HCT116 (cell line): ENCODE measurements at regions not wholly inside any gene's neighbourhood (a gene's known extent, or its start where the extent isn't known, plus 50 kb on each side); places are given as distances from the start of the nearest gene placed in this dataset.

Experiments used
- ATAC-seq: fragments of 200-7000 bp; cut with Tn5 transposase; 2 replicates; pipeline ENCODE4 v1.9.1; 2020; ENCODE audit warnings: mild to moderate bottlenecking, moderate library complexity
- BruUV-seq: library from RNA; stranded (reverse); fragments of 400-500 nt; replicated peaks from 2 replicates; lab custom pipeline; 2021; lab: Mats Ljungman, UMichigan
- CTCF ChIA-PET: fragments of 300-600 bp; sonication (Branson Sonifier 250); formaldehyde crosslinking; loops from one replicate; lab custom pipeline; 2021; ENCODE audit warnings: antibody characterized with exemption; lab: Charles Lee
- POLR2A ChIA-PET: fragments of 300-600, 350-600 bp; sonication (Branson Sonifier 250); formaldehyde crosslinking; loops from one replicate; lab custom pipeline; 2021; ENCODE audit warnings: antibody characterized with exemption; lab: Charles Lee
- RAD21 ChIA-PET, 2 experiments: fragments of 300-600 bp; sonication (Branson Sonifier 250); formaldehyde crosslinking; loops; one replicate each; lab custom pipeline; 2023; ENCODE audit warnings: low total read pairs in 2 of 2; ENCODE audit not compliant: uncharacterized antibody in 2 of 2, unreplicated experiment in 2 of 2, low non-redundant PET in 1 of 2; lab: Charles Lee
- DNase-seq: peaks from one replicate; pipeline ENCODE4 v3.0.0-alpha.2; 2010; ENCODE audit warnings: low read depth, low spot score
- H2AFZ ChIP-seq: fragments of 200-600 bp; shearing (Covaris generic), sonication (generic); 2 replicates; pipeline ENCODE4 v1.6.1; 2017; ENCODE audit warnings: low read depth, mixed run types, mixed read lengths, antibody characterized with exemption, low read length; ENCODE audit not compliant: poor library complexity, severe bottlenecking
- H3K27ac ChIP-seq: 2 replicates; pipeline ENCODE4 v1.5.1; 2012; ENCODE audit warnings: low read depth, low read length
- H3K27me3 ChIP-seq: fragments of 200-600 bp; sonication (generic); 2 replicates; pipeline ENCODE4 v1.6.1; 2016; ENCODE audit warnings: mixed run types, low read length, mixed read lengths; ENCODE audit not compliant: insufficient read depth
- H3K36me3 ChIP-seq, 2 experiments: fragments of 200-500 bp in 1 of 2; fragments of 200-600 bp in 1 of 2; sonication (Bioruptor generic) in 1 of 2; sonication (generic) in 1 of 2; 2 replicates each; pipeline versions ENCODE4 v1.5.1 to v1.6.1; 2014 to 2016; ENCODE audit warnings: low read length in 2 of 2, inconsistent platforms in 1 of 2, mixed read lengths in 1 of 2, mixed run types in 1 of 2; ENCODE audit not compliant: insufficient read depth in 2 of 2, control insufficient read depth in 1 of 2
- H3K4me1 ChIP-seq, 2 experiments: fragments of 200-600 bp in 1 of 2; sonication (generic) in 1 of 2; 2 replicates each; pipeline versions ENCODE4 v1.5.1 to v1.6.1; 2012 to 2017; ENCODE audit warnings: low read length in 2 of 2, inconsistent platforms in 1 of 2, mild to moderate bottlenecking in 1 of 2, mixed read lengths in 1 of 2, mixed run types in 1 of 2, moderate library complexity in 1 of 2; ENCODE audit not compliant: insufficient read depth in 2 of 2, control insufficient read depth in 1 of 2
- H3K4me2 ChIP-seq: fragments of 200-600 bp; sonication (generic); 2 replicates; pipeline ENCODE4 v1.6.1; 2017; ENCODE audit warnings: mixed run types, low read length, mixed read lengths
- H3K4me3 ChIP-seq, 2 experiments: fragments of 200-600 bp in 1 of 2; sonication (generic) in 1 of 2; replicated peaks in 1 of 2; 2 replicates each; pipeline ENCODE4 v1.5.1; 2011 to 2016; ENCODE audit warnings: low read length in 2 of 2, control low read depth in 1 of 2, low read depth in 1 of 2, mild to moderate bottlenecking in 1 of 2, mixed read lengths in 1 of 2, mixed run types in 1 of 2
- H3K79me2 ChIP-seq: fragments of 200-600 bp; sonication (generic); 2 replicates; pipeline ENCODE4 v1.6.1; 2017; ENCODE audit warnings: mild to moderate bottlenecking, mixed run types, low read length, moderate library complexity, mixed read lengths; ENCODE audit not compliant: insufficient read depth
- H3K9ac ChIP-seq: fragments of 200-600 bp; sonication (generic); 2 replicates; pipeline ENCODE4 v1.6.1; 2016; ENCODE audit warnings: low read length, mixed read lengths
- H3K9me2 ChIP-seq: fragments of 200-600 bp; sonication (generic), shearing (Covaris generic); 2 replicates; pipeline ENCODE4 v1.6.1; 2017; ENCODE audit warnings: mixed run types, mild to moderate bottlenecking, moderate library complexity; ENCODE audit not compliant: insufficient read depth
- H3K9me3 ChIP-seq, 2 experiments: fragments of 200-500 bp in 1 of 2; fragments of 200-600 bp in 1 of 2; sonication (Bioruptor generic) in 1 of 2; sonication (generic) in 1 of 2; 2 replicates each; pipeline ENCODE4 v1.6.1; 2014 to 2017; ENCODE audit warnings: low read length in 2 of 2, mixed read lengths in 2 of 2, inconsistent platforms in 1 of 2, low read depth in 1 of 2, mild to moderate bottlenecking in 1 of 2, mixed run types in 1 of 2, moderate library complexity in 1 of 2; ENCODE audit not compliant: control insufficient read depth in 1 of 2, insufficient read depth in 1 of 2
- H4K20me1 ChIP-seq: fragments of 200-600 bp; sonication (generic), shearing (Covaris generic); 2 replicates; pipeline ENCODE4 v1.6.1; 2017; ENCODE audit warnings: mixed run types, mild to moderate bottlenecking, moderate library complexity; ENCODE audit not compliant: insufficient read depth
- CBX3 ChIP-seq: IDR thresholded peaks from 2 replicates; pipeline ENCODE4 v1.6.1; 2012; ENCODE audit warnings: low read depth
- EGR1 ChIP-seq: IDR thresholded peaks from 2 replicates; pipeline ENCODE4 v1.6.1; 2012; ENCODE audit warnings: low read depth
- ELF1 ChIP-seq: IDR thresholded peaks from 2 replicates; pipeline ENCODE4 v1.6.1; 2012; ENCODE audit warnings: low read depth, borderline replicate concordance
- EZH2 ChIP-seq: fragments of 200-600 bp; sonication (generic); IDR thresholded peaks from 2 replicates; pipeline ENCODE4 v1.6.1; 2017; ENCODE audit warnings: antibody characterized with exemption, mixed run types
- EZH2phosphoT487 ChIP-seq: fragments of 200-600 bp; IDR thresholded peaks from 2 replicates; pipeline ENCODE4 v1.6.1; 2018; ENCODE audit warnings: antibody characterized with exemption, borderline replicate concordance
- JUND ChIP-seq: IDR thresholded peaks from 2 replicates; pipeline ENCODE4 v1.6.1; 2012
- POLR2A ChIP-seq: IDR thresholded peaks from 2 replicates; pipeline ENCODE4 v1.7.0; 2011; ENCODE audit warnings: borderline replicate concordance; ENCODE audit not compliant: insufficient read depth, insufficient read length; ENCODE audit errors: extremely low read depth
- POLR2AphosphoS5 ChIP-seq: IDR thresholded peaks from 2 replicates; pipeline ENCODE4 v1.6.1; 2011; ENCODE audit warnings: mild to moderate bottlenecking, low read depth, low read length, moderate library complexity
- RAD21 ChIP-seq: IDR thresholded peaks from 2 replicates; pipeline ENCODE4 v1.6.1; 2012; ENCODE audit warnings: low read depth, mild to moderate bottlenecking
- SIN3A ChIP-seq: IDR thresholded peaks from 2 replicates; pipeline ENCODE4 v1.6.1; 2012; ENCODE audit warnings: low read depth
- SP1 ChIP-seq: IDR thresholded peaks from 2 replicates; pipeline ENCODE4 v1.6.1; 2012; ENCODE audit warnings: low read depth
- SRF ChIP-seq: IDR thresholded peaks from 2 replicates; pipeline ENCODE4 v1.6.1; 2012; ENCODE audit warnings: low read depth
- TCF7L2 ChIP-seq: IDR thresholded peaks from 2 replicates; pipeline ENCODE4 v1.7.0; 2011; ENCODE audit warnings: borderline replicate concordance, inconsistent platforms; ENCODE audit not compliant: insufficient read depth, insufficient read length; ENCODE audit errors: extremely low read depth
- YY1 ChIP-seq: IDR thresholded peaks from 2 replicates; pipeline ENCODE4 v1.6.1; 2011; ENCODE audit warnings: low read length, low read depth, moderate library complexity, mild to moderate bottlenecking; ENCODE audit not compliant: insufficient replicate concordance; ENCODE audit errors: extremely low read depth
- ZFX ChIP-seq: fragments of 450-650 bp; IDR thresholded peaks from 2 replicates; pipeline ENCODE4 v1.6.1; 2017
- ZNF274 ChIP-seq: fragments of 200-500 bp; sonication (Bioruptor generic); IDR thresholded peaks from 2 replicates; pipeline ENCODE4 v1.6.1; 2014; ENCODE audit warnings: mild to moderate bottlenecking, low read depth, low read length, inconsistent platforms
- intact Hi-C: fragments of 100-400 bp; cut with micrococcal nuclease; formaldehyde crosslinking; loops from 2 replicates; pipeline ENCODE4 v1.10.0; 2022
- TF ChIP-seq, protein P1 (sequence below): IDR thresholded peaks from 2 replicates; pipeline ENCODE4 v1.6.1; 2011; ENCODE audit warnings: mild to moderate bottlenecking, low read length, moderate library complexity; ENCODE audit not compliant: insufficient replicate concordance; ENCODE audit errors: extremely low read depth
- TF ChIP-seq, protein P2 (sequence below): IDR thresholded peaks from 2 replicates; pipeline ENCODE4 v1.6.1; 2012; ENCODE audit warnings: low read depth
- TF ChIP-seq, protein P3 (sequence below): IDR thresholded peaks from 2 replicates; pipeline ENCODE4 v1.6.1; 2012
- TF ChIP-seq, protein P4 (sequence below), 3 experiments: fragments of 200-600 bp in 1 of 3; sonication (generic) in 1 of 3; IDR thresholded peaks in 2 of 3; conservative IDR thresholded peaks in 1 of 3; 2 replicates each; pipeline ENCODE4 v1.5.1; 2012 to 2017; ENCODE audit warnings: low read depth in 2 of 3, low read length in 2 of 3, antibody characterized with exemption in 1 of 3, borderline replicate concordance in 1 of 3, control low read depth in 1 of 3, mild to moderate bottlenecking in 1 of 3, mixed read lengths in 1 of 3, mixed run types in 1 of 3, moderate library complexity in 1 of 3; ENCODE audit not compliant: insufficient read depth in 1 of 3

GRCh38 chr3:1019157-1019556, 73.7 kb upstream of the CNTN6 start:
- no peaks in the 10 kb centered on the region for H3K36me3 ChIP-seq
- intact Hi-C loops: no loop called here
- no peaks in the 10 kb centered on the region for H3K9me2 ChIP-seq
- H3K27ac ChIP-seq: no peak overlapping the region
- no peaks in the 10 kb centered on the region for H3K4me1 ChIP-seq
- ChIA-PET CTCF (no interaction called here), POLR2A (no interaction called here), RAD21 (no interaction called here)
- no peak for TF ChIP-seq EZH2
- no peak for TF ChIP-seq TCF7L2
- TF ChIP-seq JUND: no peak
- no peak for TF ChIP-seq ZFX
- TF ChIP-seq EGR1: no peak
- no peak for TF ChIP-seq RAD21
- TF ChIP-seq, protein P1, sequence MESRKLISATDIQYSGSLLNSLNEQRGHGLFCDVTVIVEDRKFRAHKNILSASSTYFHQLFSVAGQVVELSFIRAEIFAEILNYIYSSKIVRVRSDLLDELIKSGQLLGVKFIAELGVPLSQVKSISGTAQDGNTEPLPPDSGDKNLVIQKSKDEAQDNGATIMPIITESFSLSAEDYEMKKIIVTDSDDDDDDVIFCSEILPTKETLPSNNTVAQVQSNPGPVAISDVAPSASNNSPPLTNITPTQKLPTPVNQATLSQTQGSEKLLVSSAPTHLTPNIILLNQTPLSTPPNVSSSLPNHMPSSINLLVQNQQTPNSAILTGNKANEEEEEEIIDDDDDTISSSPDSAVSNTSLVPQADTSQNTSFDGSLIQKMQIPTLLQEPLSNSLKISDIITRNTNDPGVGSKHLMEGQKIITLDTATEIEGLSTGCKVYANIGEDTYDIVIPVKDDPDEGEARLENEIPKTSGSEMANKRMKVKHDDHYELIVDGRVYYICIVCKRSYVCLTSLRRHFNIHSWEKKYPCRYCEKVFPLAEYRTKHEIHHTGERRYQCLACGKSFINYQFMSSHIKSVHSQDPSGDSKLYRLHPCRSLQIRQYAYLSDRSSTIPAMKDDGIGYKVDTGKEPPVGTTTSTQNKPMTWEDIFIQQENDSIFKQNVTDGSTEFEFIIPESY: no peak
- no peak for TF ChIP-seq ELF1
- no peak for TF ChIP-seq SIN3A
- no peak for TF ChIP-seq SP1
- TF ChIP-seq YY1: no peak
- no peak for TF ChIP-seq EZH2phosphoT487
- TF ChIP-seq ZNF274: no peak
- no peak for TF ChIP-seq POLR2A
- TF ChIP-seq POLR2AphosphoS5: no peak
- TF ChIP-seq, protein P2, sequence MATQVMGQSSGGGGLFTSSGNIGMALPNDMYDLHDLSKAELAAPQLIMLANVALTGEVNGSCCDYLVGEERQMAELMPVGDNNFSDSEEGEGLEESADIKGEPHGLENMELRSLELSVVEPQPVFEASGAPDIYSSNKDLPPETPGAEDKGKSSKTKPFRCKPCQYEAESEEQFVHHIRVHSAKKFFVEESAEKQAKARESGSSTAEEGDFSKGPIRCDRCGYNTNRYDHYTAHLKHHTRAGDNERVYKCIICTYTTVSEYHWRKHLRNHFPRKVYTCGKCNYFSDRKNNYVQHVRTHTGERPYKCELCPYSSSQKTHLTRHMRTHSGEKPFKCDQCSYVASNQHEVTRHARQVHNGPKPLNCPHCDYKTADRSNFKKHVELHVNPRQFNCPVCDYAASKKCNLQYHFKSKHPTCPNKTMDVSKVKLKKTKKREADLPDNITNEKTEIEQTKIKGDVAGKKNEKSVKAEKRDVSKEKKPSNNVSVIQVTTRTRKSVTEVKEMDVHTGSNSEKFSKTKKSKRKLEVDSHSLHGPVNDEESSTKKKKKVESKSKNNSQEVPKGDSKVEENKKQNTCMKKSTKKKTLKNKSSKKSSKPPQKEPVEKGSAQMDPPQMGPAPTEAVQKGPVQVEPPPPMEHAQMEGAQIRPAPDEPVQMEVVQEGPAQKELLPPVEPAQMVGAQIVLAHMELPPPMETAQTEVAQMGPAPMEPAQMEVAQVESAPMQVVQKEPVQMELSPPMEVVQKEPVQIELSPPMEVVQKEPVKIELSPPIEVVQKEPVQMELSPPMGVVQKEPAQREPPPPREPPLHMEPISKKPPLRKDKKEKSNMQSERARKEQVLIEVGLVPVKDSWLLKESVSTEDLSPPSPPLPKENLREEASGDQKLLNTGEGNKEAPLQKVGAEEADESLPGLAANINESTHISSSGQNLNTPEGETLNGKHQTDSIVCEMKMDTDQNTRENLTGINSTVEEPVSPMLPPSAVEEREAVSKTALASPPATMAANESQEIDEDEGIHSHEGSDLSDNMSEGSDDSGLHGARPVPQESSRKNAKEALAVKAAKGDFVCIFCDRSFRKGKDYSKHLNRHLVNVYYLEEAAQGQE: no peak
- TF ChIP-seq, protein P3, sequence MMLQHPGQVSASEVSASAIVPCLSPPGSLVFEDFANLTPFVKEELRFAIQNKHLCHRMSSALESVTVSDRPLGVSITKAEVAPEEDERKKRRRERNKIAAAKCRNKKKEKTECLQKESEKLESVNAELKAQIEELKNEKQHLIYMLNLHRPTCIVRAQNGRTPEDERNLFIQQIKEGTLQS: no peak
- no peak for TF ChIP-seq CBX3
- no peak for TF ChIP-seq SRF
- TF ChIP-seq, protein P4, sequence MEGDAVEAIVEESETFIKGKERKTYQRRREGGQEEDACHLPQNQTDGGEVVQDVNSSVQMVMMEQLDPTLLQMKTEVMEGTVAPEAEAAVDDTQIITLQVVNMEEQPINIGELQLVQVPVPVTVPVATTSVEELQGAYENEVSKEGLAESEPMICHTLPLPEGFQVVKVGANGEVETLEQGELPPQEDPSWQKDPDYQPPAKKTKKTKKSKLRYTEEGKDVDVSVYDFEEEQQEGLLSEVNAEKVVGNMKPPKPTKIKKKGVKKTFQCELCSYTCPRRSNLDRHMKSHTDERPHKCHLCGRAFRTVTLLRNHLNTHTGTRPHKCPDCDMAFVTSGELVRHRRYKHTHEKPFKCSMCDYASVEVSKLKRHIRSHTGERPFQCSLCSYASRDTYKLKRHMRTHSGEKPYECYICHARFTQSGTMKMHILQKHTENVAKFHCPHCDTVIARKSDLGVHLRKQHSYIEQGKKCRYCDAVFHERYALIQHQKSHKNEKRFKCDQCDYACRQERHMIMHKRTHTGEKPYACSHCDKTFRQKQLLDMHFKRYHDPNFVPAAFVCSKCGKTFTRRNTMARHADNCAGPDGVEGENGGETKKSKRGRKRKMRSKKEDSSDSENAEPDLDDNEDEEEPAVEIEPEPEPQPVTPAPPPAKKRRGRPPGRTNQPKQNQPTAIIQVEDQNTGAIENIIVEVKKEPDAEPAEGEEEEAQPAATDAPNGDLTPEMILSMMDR (IDR thresholded peaks at IDR 0.05 in 2 of 3, conservative IDR thresholded peaks at IDR 0.05 in 1 of 3; ENCODE audit: borderline replicate concordance in 1 of 3, insufficient read depth in 1 of 3, low read depth in 2 of 3, low read length in 2 of 3): no peak
- H2AFZ ChIP-seq: no peak overlapping the region
- no peak overlapping the region for H3K4me3 ChIP-seq
- no peaks in the 10 kb centered on the region for H3K27me3 ChIP-seq
- ATAC-seq (no peak), DNase-seq (no peak)
- no peak overlapping the region for H3K9ac ChIP-seq
- H4K20me1 ChIP-seq: no peaks in the 10 kb centered on the region
- H3K4me2 ChIP-seq: no peak overlapping the region
- no TSS peak for BruUV-seq
- peaks cover 12 to 15% of the 10 kb centered on the region in 2 experiments; a peak in 2 of 4 replicates for H3K9me3 ChIP-seq
- H3K79me2 ChIP-seq: no peaks in the 10 kb centered on the region
